CD4-positive, CD25-positive, alpha-beta regulatory T cell (primary cell): ENCODE measurements at regions not wholly inside any gene's neighbourhood (a gene's known extent, or its start where the extent isn't known, plus 50 kb on each side); places are given as distances from the start of the nearest gene placed in this dataset.
A peak's percentile ranks its signal among the peaks of the same experiment; 100 is the strongest.
"Not testable (repeated sequence)": the region's sequence is repeated elsewhere in the genome, so short reads cannot be mapped to it uniquely, and the experiment has no call there.

Experiments used
- ATAC-seq, 2 donors: fragments of 150-1000 bp; cut with Tn5 transposase; one replicate each; pipeline ENCODE4 v1.10.0; 2021; ENCODE audit warnings: low read depth in 2 of 2, moderate number of reproducible peaks in 2 of 2, moderate library complexity in 1 of 2
- DNase-seq, 3 donors: peaks; one replicate each; pipeline versions ENCODE4 v3.0.0 to v3.0.0-alpha.2; 2012 to 2022; ENCODE audit warnings: mixed read lengths in 1 of 3
- H3K27ac ChIP-seq: one replicate; pipeline ENCODE4 v1.7.0; 2013; ENCODE audit warnings: mild to moderate bottlenecking, low read length; ENCODE audit not compliant: insufficient read depth, poor library complexity, severe bottlenecking
- H3K27me3 ChIP-seq: one replicate; pipeline ENCODE4 v1.7.0; 2013; ENCODE audit warnings: low read length; ENCODE audit not compliant: control insufficient read depth, insufficient read depth
- H3K36me3 ChIP-seq: one replicate; pipeline ENCODE4 v1.7.0; 2013; ENCODE audit warnings: mild to moderate bottlenecking, low read length, moderate library complexity; ENCODE audit not compliant: control insufficient read depth, insufficient read depth
- H3K4me1 ChIP-seq: 2 replicates; pipeline ENCODE4 v1.7.0; 2013; ENCODE audit warnings: mild to moderate bottlenecking, low read length; ENCODE audit not compliant: insufficient read depth, control insufficient read depth, poor library complexity, severe bottlenecking
- H3K4me3 ChIP-seq: one replicate; pipeline ENCODE4 v1.7.0; 2013; ENCODE audit warnings: low read depth, mild to moderate bottlenecking, low read length, moderate library complexity
- H3K9me3 ChIP-seq, 2 experiments: 1 replicate in 1 of 2; 2 replicates in 1 of 2; pipeline ENCODE4 v1.7.0; 2013; ENCODE audit warnings: low read length in 2 of 2, mild to moderate bottlenecking in 1 of 2, moderate library complexity in 1 of 2; ENCODE audit not compliant: control insufficient read depth in 2 of 2
- H3K27ac Mint-ChIP-seq, 3 donors: one replicate each; pipeline ENCODE4 v1.8.0; 2020 to 2022; ENCODE audit warnings: mild to moderate bottlenecking in 3 of 3, mixed read lengths in 3 of 3, moderate library complexity in 2 of 3
- H3K27me3 Mint-ChIP-seq: one replicate; pipeline ENCODE4 v1.8.0; 2022; ENCODE audit warnings: mild to moderate bottlenecking, mixed read lengths
- H3K36me3 Mint-ChIP-seq: one replicate; pipeline ENCODE4 v1.8.0; 2020; ENCODE audit warnings: mixed read lengths
- H3K4me1 Mint-ChIP-seq, 4 donors: one replicate each; pipeline ENCODE4 v1.8.0; 2020 to 2022; ENCODE audit warnings: mixed read lengths in 4 of 4, mild to moderate bottlenecking in 1 of 4
- H3K4me3 Mint-ChIP-seq, 4 donors: one replicate each; pipeline ENCODE4 v1.8.0; 2020 to 2022; ENCODE audit warnings: mild to moderate bottlenecking in 4 of 4, mixed read lengths in 4 of 4, moderate library complexity in 3 of 4
- H3K9me3 Mint-ChIP-seq, 7 donors: one replicate each; pipeline ENCODE4 v1.8.0; 2020 to 2022; ENCODE audit warnings: mixed read lengths in 7 of 7, mild to moderate bottlenecking in 3 of 7, moderate library complexity in 2 of 7

DNA sequence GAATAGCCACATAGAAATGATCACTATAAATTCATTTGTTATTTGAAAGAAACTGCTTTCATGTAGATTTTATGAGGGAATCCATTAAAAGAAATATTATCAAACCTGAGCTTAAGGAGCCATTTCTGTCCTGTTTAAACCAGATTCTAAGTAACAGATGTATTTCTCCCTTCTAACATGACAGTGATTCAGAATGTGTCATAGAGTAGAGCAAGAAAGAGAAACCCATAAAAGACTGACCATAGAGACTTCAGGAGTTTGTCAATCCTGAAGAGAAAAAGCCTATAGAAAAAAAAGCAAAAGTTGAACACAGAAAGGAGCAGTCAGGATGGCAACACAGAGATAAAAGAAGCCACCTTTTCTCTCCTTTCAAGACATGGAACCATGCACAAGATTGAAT is 390.6 kb downstream of the PRIM2 start:
- not testable (repeated sequence) for H3K36me3 Mint-ChIP-seq, ATAC-seq, H3K27me3 Mint-ChIP-seq, H3K36me3 ChIP-seq, H3K27ac ChIP-seq, H3K4me3 ChIP-seq, H3K4me1 Mint-ChIP-seq, H3K27ac Mint-ChIP-seq, H3K9me3 Mint-ChIP-seq, H3K4me3 Mint-ChIP-seq, H3K27me3 ChIP-seq, H3K4me1 ChIP-seq, H3K9me3 ChIP-seq, DNase-seq

GRCh38 chr6:57722546-57722945 is 405.1 kb downstream of the PRIM2 start:
- H3K4me3 Mint-ChIP-seq, ATAC-seq, H3K36me3 ChIP-seq, H3K27me3 ChIP-seq, DNase-seq, H3K9me3 ChIP-seq, H3K27me3 Mint-ChIP-seq, H3K4me3 ChIP-seq, H3K36me3 Mint-ChIP-seq, H3K9me3 Mint-ChIP-seq, H3K27ac Mint-ChIP-seq, H3K4me1 ChIP-seq, H3K4me1 Mint-ChIP-seq, H3K27ac ChIP-seq: not testable (repeated sequence)

DNA sequence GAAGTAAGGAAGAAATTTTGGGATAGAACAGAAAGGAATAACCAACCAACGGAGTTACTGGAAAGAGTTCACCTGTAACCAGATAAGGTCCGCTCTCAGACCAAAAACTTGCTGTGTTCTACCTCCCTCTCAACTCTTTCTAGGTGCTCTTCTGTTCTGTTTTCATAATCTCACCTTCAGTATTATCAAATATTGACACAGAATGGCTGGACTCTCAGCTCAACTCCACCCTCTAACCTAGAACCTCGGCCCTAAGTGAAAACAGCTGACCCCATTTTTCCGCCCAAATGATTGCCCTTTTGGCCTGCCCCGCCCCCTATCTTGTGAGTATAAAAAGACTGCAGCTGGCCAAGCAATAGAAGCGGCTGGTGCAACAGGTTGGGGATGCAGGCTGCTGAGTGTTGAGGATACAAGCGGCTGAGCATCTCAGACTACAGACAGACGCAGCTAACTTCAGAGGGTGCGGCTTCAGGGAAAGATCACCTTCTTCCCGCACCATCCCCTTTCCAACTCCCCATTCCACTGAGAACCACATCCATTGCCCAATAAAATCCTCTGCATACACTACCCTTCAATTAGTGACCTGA is 406.5 kb downstream of the PRIM2 start:
- not testable (repeated sequence) for H3K27ac Mint-ChIP-seq, H3K36me3 ChIP-seq, ATAC-seq, H3K4me1 Mint-ChIP-seq, H3K4me3 ChIP-seq, DNase-seq, H3K36me3 Mint-ChIP-seq, H3K9me3 Mint-ChIP-seq, H3K27me3 ChIP-seq, H3K4me3 Mint-ChIP-seq, H3K9me3 ChIP-seq, H3K27me3 Mint-ChIP-seq, H3K4me1 ChIP-seq, H3K27ac ChIP-seq

GRCh38 chr6:57729407-57729806 is 412.0 kb downstream of the PRIM2 start:
- H3K4me1 Mint-ChIP-seq, DNase-seq, H3K4me1 ChIP-seq, H3K36me3 Mint-ChIP-seq, H3K27ac ChIP-seq, H3K27me3 ChIP-seq, H3K9me3 ChIP-seq, H3K27me3 Mint-ChIP-seq, H3K36me3 ChIP-seq, ATAC-seq, H3K4me3 Mint-ChIP-seq, H3K27ac Mint-ChIP-seq, H3K4me3 ChIP-seq, H3K9me3 Mint-ChIP-seq: not testable (repeated sequence)

- H3K4me3 Mint-ChIP-seq, H3K4me1 Mint-ChIP-seq, H3K27me3 Mint-ChIP-seq, H3K9me3 Mint-ChIP-seq, DNase-seq, H3K9me3 ChIP-seq, H3K36me3 Mint-ChIP-seq, ATAC-seq, H3K4me3 ChIP-seq, H3K36me3 ChIP-seq, H3K27me3 ChIP-seq, H3K4me1 ChIP-seq, H3K27ac ChIP-seq, H3K27ac Mint-ChIP-seq: not testable (repeated sequence)
Measured at GRCh38 chr6:57730726-57731125, 413.3 kb downstream of the PRIM2 start.

- not testable (repeated sequence) for H3K9me3 Mint-ChIP-seq, H3K27ac Mint-ChIP-seq, H3K4me1 Mint-ChIP-seq, H3K9me3 ChIP-seq, H3K4me1 ChIP-seq, H3K27me3 ChIP-seq, H3K36me3 ChIP-seq, H3K27me3 Mint-ChIP-seq, H3K36me3 Mint-ChIP-seq, H3K4me3 Mint-ChIP-seq, H3K4me3 ChIP-seq, ATAC-seq, DNase-seq, H3K27ac ChIP-seq
Measured at GRCh38 chr6:57747716-57748115, 430.3 kb downstream of the PRIM2 start.

- not testable (repeated sequence) for H3K4me1 Mint-ChIP-seq, ATAC-seq, H3K4me3 ChIP-seq, H3K4me3 Mint-ChIP-seq, H3K36me3 Mint-ChIP-seq, H3K9me3 Mint-ChIP-seq, H3K27me3 ChIP-seq, H3K9me3 ChIP-seq, H3K36me3 ChIP-seq, H3K27ac Mint-ChIP-seq, H3K4me1 ChIP-seq, H3K27me3 Mint-ChIP-seq, DNase-seq, H3K27ac ChIP-seq
Measured at GRCh38 chr6:57759850-57760249, 442.4 kb downstream of the PRIM2 start.

GRCh38 chr6:57792720-57793397 is 475.4 kb downstream of the PRIM2 start:
- not testable (repeated sequence) for H3K36me3 Mint-ChIP-seq, DNase-seq, H3K4me3 ChIP-seq, H3K9me3 ChIP-seq, ATAC-seq, H3K27ac ChIP-seq, H3K9me3 Mint-ChIP-seq, H3K4me1 ChIP-seq, H3K36me3 ChIP-seq, H3K27me3 ChIP-seq, H3K27ac Mint-ChIP-seq, H3K4me1 Mint-ChIP-seq
- Mint-ChIP-seq H3K27me3 (peaks cover 40% of the 10 kb centered on the region), H3K4me3 (peak overlapping the region in 2 of 4 donors; percentile 44 to 59)
